NCI-H1417 (cell line): ENCODE measurements at regions not wholly inside any gene's neighbourhood (a gene's known extent, or its start where the extent isn't known, plus 50 kb on each side); places are given as distances from the start of the nearest gene placed in this dataset.
A peak's percentile ranks its signal among the peaks of the same experiment; 100 is the strongest.

Experiments used
- DNase-seq, 3 experiments: peaks; one replicate each; lab custom pipeline; 2025; lab: John Stamatoyannopoulos, UW

- DNase-seq = no peak
Observed at GRCh38 chr11:115561116-115561515, 56.9 kb upstream of the CADM1 start.

- no peak for DNase-seq
Observed at GRCh38 chr11:115558635-115559034, 54.4 kb upstream of the CADM1 start.

- DNase-seq = no peak
Observed at GRCh38 chr11:115557681-115558080, 53.5 kb upstream of the CADM1 start.

- DNase-seq = no peak
Observed at GRCh38 chr11:115556984-115557383, 52.8 kb upstream of the CADM1 start.

GRCh38 chr11:115555336-115556090 lies 51.3 kb upstream of the CADM1 start:
- DNase-seq = peak in 1 of 3 experiments; percentile 17
